COR-L47 (cell line): ENCODE measurements at regions not wholly inside any gene's neighbourhood (a gene's known extent, or its start where the extent isn't known, plus 50 kb on each side); places are given as distances from the start of the nearest gene placed in this dataset.

ENCODE experiments used
- DNase-seq: peaks from one replicate; lab custom pipeline; 2025; lab: John Stamatoyannopoulos, UW

GRCh38 chr4:123266221-123266620, 130.4 kb upstream of the SPRY1 start:
- DNase-seq: no peak

- no peak for DNase-seq
Observed at GRCh38 chr4:123278755-123279154, 117.8 kb upstream of the SPRY1 start.

- DNase-seq: no peak
Observed at GRCh38 chr4:123283371-123283895, 113.2 kb upstream of the SPRY1 start.

- no peak for DNase-seq
Observed at GRCh38 chr4:123284168-123284567, 112.4 kb upstream of the SPRY1 start.

- no peak for DNase-seq
Observed at GRCh38 chr4:123286903-123287466, 109.6 kb upstream of the SPRY1 start.

- no peak for DNase-seq
Observed at GRCh38 chr4:123288309-123289025, 108.1 kb upstream of the SPRY1 start.

GRCh38 chr4:123291329-123291728, 105.3 kb upstream of the SPRY1 start:
- no peak for DNase-seq

GRCh38 chr4:123297836-123298235, 98.8 kb upstream of the SPRY1 start:
- DNase-seq: no peak

GRCh38 chr4:123298261-123298660, 98.3 kb upstream of the SPRY1 start:
- DNase-seq: no peak

- no peak for DNase-seq
Observed at GRCh38 chr4:123298801-123299200, 97.8 kb upstream of the SPRY1 start.

- DNase-seq: no peak
Observed at GRCh38 chr4:123299212-123299691, 97.3 kb upstream of the SPRY1 start.

GRCh38 chr4:123300222-123301039, 96.2 kb upstream of the SPRY1 start:
- no peak for DNase-seq

GRCh38 chr4:123301923-123302322, 94.7 kb upstream of the SPRY1 start:
- no peak for DNase-seq

- peak; percentile 92 for DNase-seq
Observed at GRCh38 chr4:123304151-123304964, 92.2 kb upstream of the SPRY1 start.

- no peak for DNase-seq
Observed at GRCh38 chr4:123305736-123306135, 90.9 kb upstream of the SPRY1 start.

- DNase-seq: no peak
Observed at GRCh38 chr4:123306769-123307168, 89.8 kb upstream of the SPRY1 start.

GRCh38 chr4:123308667-123309066, 87.9 kb upstream of the SPRY1 start:
- DNase-seq: no peak

GRCh38 chr4:123312116-123312515, 84.5 kb upstream of the SPRY1 start:
- no peak for DNase-seq

GRCh38 chr4:123312951-123313592, 83.5 kb upstream of the SPRY1 start:
- DNase-seq: no peak

GRCh38 chr4:123315617-123316016, 81.0 kb upstream of the SPRY1 start:
- DNase-seq: no peak

GRCh38 chr4:123317211-123317610, 79.4 kb upstream of the SPRY1 start:
- no peak for DNase-seq
